ENCODE measurements at regions not wholly inside any gene's neighbourhood (a gene's known extent, or its start where the extent isn't known, plus 50 kb on each side); places are given as distances from the start of the nearest gene placed in this dataset.

- ATAC-seq (no peak), DNase-seq (no peak)
- no peaks in the 10 kb centered on the region for H3K9me3 Mint-ChIP-seq (ENCODE audit: insufficient read depth)
- no peak overlapping the region for H3K4me3 Mint-ChIP-seq
- no peaks in the 10 kb centered on the region for H3K36me3 Mint-ChIP-seq (ENCODE audit: low read depth)
- CTCF ChIA-PET, result no interaction called here
- POLR2A ChIA-PET, result no interaction called here
- H3K4me1 Mint-ChIP-seq (ENCODE audit: low read depth), result peaks cover 2% of the 10 kb centered on the region
- H3K27ac Mint-ChIP-seq, result no peak overlapping the region
- peaks cover 56% of the 10 kb centered on the region for H3K27me3 Mint-ChIP-seq (ENCODE audit: low read depth)
Measured at GRCh38 chr16:85170066-85170491, 57.8 kb upstream of the CIBAR2 start.

- H3K4me3 Mint-ChIP-seq, result no peak overlapping the region
- no peaks in the 10 kb centered on the region for H3K36me3 Mint-ChIP-seq (ENCODE audit: low read depth)
- DNase-seq (no peak), ATAC-seq (no peak)
- POLR2A ChIA-PET, result no interaction called here
- CTCF ChIA-PET, result no interaction called here
- H3K9me3 Mint-ChIP-seq (ENCODE audit: insufficient read depth), result no peaks in the 10 kb centered on the region
- H3K4me1 Mint-ChIP-seq (ENCODE audit: low read depth), result peaks cover 2% of the 10 kb centered on the region
- peaks cover 56% of the 10 kb centered on the region for H3K27me3 Mint-ChIP-seq (ENCODE audit: low read depth)
- H3K27ac Mint-ChIP-seq, result no peak overlapping the region
Measured at GRCh38 chr16:85170590-85171003, 58.3 kb upstream of the CIBAR2 start.

- Mint-ChIP-seq H3K4me3 (no peak overlapping the region), H3K36me3 (ENCODE audit: low read depth) (no peaks in the 10 kb centered on the region), H3K4me1 (ENCODE audit: low read depth) (peaks cover 2% of the 10 kb centered on the region), H3K27me3 (ENCODE audit: low read depth) (peaks cover 60% of the 10 kb centered on the region), H3K9me3 (ENCODE audit: insufficient read depth) (no peaks in the 10 kb centered on the region), H3K27ac (no peak overlapping the region)
- no peak for ATAC-seq
- POLR2A ChIA-PET, result no interaction called here
- no peak for DNase-seq
- CTCF ChIA-PET, result no interaction called here
Measured at GRCh38 chr16:85171004-85171758, 58.9 kb upstream of the CIBAR2 start.

- DNase-seq, result no peak
- Mint-ChIP-seq H3K36me3 (ENCODE audit: low read depth) (no peaks in the 10 kb centered on the region), H3K27ac (no peak overlapping the region), H3K27me3 (ENCODE audit: low read depth) (peaks cover 63% of the 10 kb centered on the region), H3K4me3 (no peak overlapping the region), H3K9me3 (ENCODE audit: insufficient read depth) (no peaks in the 10 kb centered on the region), H3K4me1 (ENCODE audit: low read depth) (peaks cover 2% of the 10 kb centered on the region)
- ChIA-PET CTCF (no interaction called here), POLR2A (no interaction called here)
- no peak for ATAC-seq
Measured at GRCh38 chr16:85171759-85172454, 59.6 kb upstream of the CIBAR2 start.

GRCh38 chr16:85172455-85173145 is 60.3 kb upstream of the CIBAR2 start:
- Mint-ChIP-seq H3K36me3 (ENCODE audit: low read depth) (no peaks in the 10 kb centered on the region), H3K27ac (no peak overlapping the region), H3K4me1 (ENCODE audit: low read depth) (peaks cover 2% of the 10 kb centered on the region), H3K4me3 (no peak overlapping the region), H3K27me3 (ENCODE audit: low read depth) (peaks cover 63% of the 10 kb centered on the region), H3K9me3 (ENCODE audit: insufficient read depth) (no peaks in the 10 kb centered on the region)
- POLR2A ChIA-PET, result no interaction called here
- CTCF ChIA-PET, result no interaction called here
- no peak for ATAC-seq
- no peak for DNase-seq

- DNase-seq (no peak), ATAC-seq (no peak)
- Mint-ChIP-seq H3K27ac (no peak overlapping the region), H3K9me3 (ENCODE audit: insufficient read depth) (no peaks in the 10 kb centered on the region), H3K4me3 (no peak overlapping the region), H3K36me3 (ENCODE audit: low read depth) (no peaks in the 10 kb centered on the region), H3K27me3 (ENCODE audit: low read depth) (peaks cover 56% of the 10 kb centered on the region), H3K4me1 (ENCODE audit: low read depth) (peaks cover 2% of the 10 kb centered on the region)
- ChIA-PET POLR2A (no interaction called here), CTCF (no interaction called here)
Measured at GRCh38 chr16:85173146-85173980, 61.1 kb upstream of the CIBAR2 start.

- ChIA-PET POLR2A (no interaction called here), CTCF (no interaction called here)
- Mint-ChIP-seq H3K4me3 (no peak overlapping the region), H3K27ac (no peak overlapping the region), H3K9me3 (ENCODE audit: insufficient read depth) (no peaks in the 10 kb centered on the region), H3K36me3 (ENCODE audit: low read depth) (no peaks in the 10 kb centered on the region), H3K4me1 (ENCODE audit: low read depth) (peaks cover 2% of the 10 kb centered on the region), H3K27me3 (ENCODE audit: low read depth) (peaks cover 51% of the 10 kb centered on the region)
- DNase-seq (no peak), ATAC-seq (no peak)
Measured at GRCh38 chr16:85173981-85174751, 61.9 kb upstream of the CIBAR2 start.

- ChIA-PET POLR2A (no interaction called here), CTCF (no interaction called here)
- H3K4me3 Mint-ChIP-seq, result no peak overlapping the region
- peaks cover 2% of the 10 kb centered on the region for H3K4me1 Mint-ChIP-seq (ENCODE audit: low read depth)
- no peaks in the 10 kb centered on the region for H3K36me3 Mint-ChIP-seq (ENCODE audit: low read depth)
- H3K9me3 Mint-ChIP-seq (ENCODE audit: insufficient read depth), result no peaks in the 10 kb centered on the region
- H3K27ac Mint-ChIP-seq, result no peak overlapping the region
- DNase-seq, result no peak
- H3K27me3 Mint-ChIP-seq (ENCODE audit: low read depth), result peaks cover 51% of the 10 kb centered on the region
- no peak for ATAC-seq
Measured at GRCh38 chr16:85174871-85175723, 62.8 kb upstream of the CIBAR2 start.

- Mint-ChIP-seq H3K27ac (no peak overlapping the region), H3K36me3 (ENCODE audit: low read depth) (no peaks in the 10 kb centered on the region), H3K4me1 (ENCODE audit: low read depth) (peaks cover 2% of the 10 kb centered on the region), H3K9me3 (ENCODE audit: insufficient read depth) (no peaks in the 10 kb centered on the region), H3K4me3 (no peak overlapping the region), H3K27me3 (ENCODE audit: low read depth) (peaks cover 49% of the 10 kb centered on the region)
- CTCF ChIA-PET, result no interaction called here
- DNase-seq (no peak), ATAC-seq (no peak)
- POLR2A ChIA-PET, result no interaction called here
Measured at GRCh38 chr16:85175724-85176233, 63.5 kb upstream of the CIBAR2 start.

GRCh38 chr16:85176541-85177447 is 64.5 kb upstream of the CIBAR2 start:
- no peak for DNase-seq
- CTCF ChIA-PET, result no interaction called here
- no peak overlapping the region for H3K4me3 Mint-ChIP-seq
- POLR2A ChIA-PET, result no interaction called here
- no peaks in the 10 kb centered on the region for H3K4me1 Mint-ChIP-seq (ENCODE audit: low read depth)
- no peak overlapping the region for H3K27ac Mint-ChIP-seq
- H3K9me3 Mint-ChIP-seq (ENCODE audit: insufficient read depth), result no peaks in the 10 kb centered on the region
- ATAC-seq, result no peak
- peaks cover 39% of the 10 kb centered on the region for H3K27me3 Mint-ChIP-seq (ENCODE audit: low read depth)
- H3K36me3 Mint-ChIP-seq (ENCODE audit: low read depth), result no peaks in the 10 kb centered on the region
